ENCODE measurements at regions not wholly inside any gene's neighbourhood (a gene's known extent, or its start where the extent isn't known, plus 50 kb on each side); places are given as distances from the start of the nearest gene placed in this dataset.

DNA sequence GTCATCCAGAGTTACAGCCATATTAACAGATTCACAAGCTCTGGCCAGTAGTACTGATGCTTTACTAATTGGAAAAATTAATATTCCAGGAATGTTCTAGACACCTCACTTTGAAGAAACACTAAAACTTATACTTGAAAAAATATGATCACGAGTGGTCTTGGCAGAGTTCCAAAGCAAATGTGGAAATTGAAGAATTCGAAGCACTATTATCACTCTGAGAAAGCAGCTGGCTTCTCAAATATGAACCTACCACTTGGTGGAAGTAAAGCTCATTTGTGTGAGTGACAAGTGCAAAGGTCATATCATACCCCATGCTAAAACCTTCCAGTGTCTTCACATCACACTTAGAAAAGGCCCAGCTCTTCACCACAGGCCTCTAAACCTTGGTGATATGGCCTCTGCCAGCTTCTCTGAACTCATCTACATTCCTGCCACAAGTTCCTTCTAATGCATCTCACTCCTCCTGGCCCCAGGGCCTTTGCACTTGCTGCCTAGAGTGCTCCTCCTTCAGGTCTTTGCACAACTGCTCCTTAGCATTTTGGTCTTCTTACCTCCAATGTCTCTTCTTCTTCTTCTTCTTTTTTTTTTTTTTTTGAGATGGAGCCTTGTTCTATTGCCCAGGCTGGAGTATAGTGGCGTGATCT lies 175.7 kb upstream of the SMIM23 start:
- no peaks in the 10 kb centered on the region for H3K36me3 ChIP-seq (ENCODE audit: insufficient read depth, low read length)
- no peak overlapping the region for H3K9ac ChIP-seq (ENCODE audit: low read depth, low read length)
- no peak overlapping the region for H3K4me2 ChIP-seq (ENCODE audit: low read length)
- H3K4me3 ChIP-seq (ENCODE audit: low read length) = no peak overlapping the region
- H3K27me3 ChIP-seq (ENCODE audit: control insufficient read depth, insufficient read depth, low read length) = peaks cover 41% of the 10 kb centered on the region
- H3K4me1 ChIP-seq (ENCODE audit: control insufficient read depth, insufficient read depth, low read length) = no peaks in the 10 kb centered on the region
- no peaks in the 10 kb centered on the region for H3K9me3 ChIP-seq (replicated peaks; ENCODE audit: low read length)

DNA sequence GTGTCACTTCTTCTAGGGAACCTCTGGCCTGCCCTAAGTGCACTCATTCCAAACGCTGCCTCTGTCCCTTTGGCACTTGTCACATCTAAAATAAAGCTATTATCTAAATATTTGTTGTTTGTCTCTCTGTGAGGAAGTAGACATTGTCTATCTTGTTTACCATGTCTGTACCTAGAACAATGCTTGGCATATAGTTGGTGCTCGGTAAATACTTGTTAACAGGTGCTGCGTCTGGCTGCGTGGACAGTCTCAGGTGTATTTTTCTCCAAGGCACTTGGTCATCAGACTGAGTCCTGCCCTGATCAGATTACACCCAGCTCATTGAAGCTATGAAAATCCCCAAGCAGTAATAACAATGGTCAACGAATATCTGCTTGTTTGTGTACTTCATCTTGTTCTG lies 174.9 kb upstream of the SMIM23 start:
- H3K4me3 ChIP-seq (ENCODE audit: low read length) = no peak overlapping the region
- no peaks in the 10 kb centered on the region for H3K9me3 ChIP-seq (replicated peaks; ENCODE audit: low read length)
- no peak overlapping the region for H3K4me2 ChIP-seq (ENCODE audit: low read length)
- no peaks in the 10 kb centered on the region for H3K36me3 ChIP-seq (ENCODE audit: insufficient read depth, low read length)
- no peaks in the 10 kb centered on the region for H3K4me1 ChIP-seq (ENCODE audit: control insufficient read depth, insufficient read depth, low read length)
- H3K27me3 ChIP-seq (ENCODE audit: control insufficient read depth, insufficient read depth, low read length) = peaks cover 49% of the 10 kb centered on the region
- no peak overlapping the region for H3K9ac ChIP-seq (ENCODE audit: low read depth, low read length)

DNA sequence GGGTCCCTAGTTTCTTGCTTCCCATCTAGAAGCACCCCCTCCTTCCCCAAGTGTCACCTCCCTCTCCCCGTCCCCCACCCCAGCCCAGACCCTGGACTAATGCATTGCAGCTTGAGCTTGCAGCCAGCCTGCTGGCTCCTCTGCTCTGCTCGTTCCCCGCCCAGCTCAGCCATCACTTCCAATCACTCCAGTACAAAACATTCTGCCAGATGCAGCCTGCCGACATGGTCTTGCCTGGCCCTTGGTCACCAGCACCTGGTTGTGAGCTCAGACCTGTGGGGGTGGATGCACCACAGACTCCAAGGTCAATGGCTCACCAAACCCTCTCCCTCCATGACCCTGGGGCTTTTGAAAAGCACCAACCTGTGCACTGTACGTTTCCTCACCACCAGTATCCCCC lies 172.9 kb upstream of the SMIM23 start:
- Histone ChIP-seq H3K4me2 (ENCODE audit: low read length) (no peak overlapping the region), H3K9ac (ENCODE audit: low read depth, low read length) (no peak overlapping the region), H3K27me3 (ENCODE audit: control insufficient read depth, insufficient read depth, low read length) (peaks cover 61% of the 10 kb centered on the region), H3K4me1 (ENCODE audit: control insufficient read depth, insufficient read depth, low read length) (no peaks in the 10 kb centered on the region), H3K36me3 (ENCODE audit: insufficient read depth, low read length) (no peaks in the 10 kb centered on the region), H3K9me3 (replicated peaks; ENCODE audit: low read length) (no peaks in the 10 kb centered on the region), H3K4me3 (ENCODE audit: low read length) (no peak overlapping the region)

DNA sequence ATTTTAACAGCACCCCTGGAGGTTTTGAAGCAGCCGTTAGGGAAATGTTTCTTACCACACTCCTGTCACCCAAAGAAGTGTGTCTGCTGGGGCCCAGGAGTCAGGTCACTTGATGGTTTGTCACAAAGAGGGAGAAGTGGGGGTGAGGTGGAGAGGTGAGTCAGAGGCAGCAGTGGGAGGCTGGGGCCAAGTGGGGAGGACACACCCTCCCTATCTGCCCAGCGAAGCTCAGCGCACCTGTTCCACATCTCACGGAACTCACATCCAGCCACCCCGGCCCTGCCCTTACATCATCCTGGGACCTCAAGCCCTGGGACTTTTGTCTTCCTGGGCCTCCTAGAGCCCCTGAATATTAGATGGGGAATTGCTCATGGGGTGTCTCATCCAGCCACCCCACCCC lies 171.1 kb upstream of the SMIM23 start:
- Histone ChIP-seq H3K9me3 (replicated peaks; ENCODE audit: low read length) (no peaks in the 10 kb centered on the region), H3K27me3 (ENCODE audit: control insufficient read depth, insufficient read depth, low read length) (peaks cover 64% of the 10 kb centered on the region), H3K9ac (ENCODE audit: low read depth, low read length) (no peak overlapping the region), H3K4me1 (ENCODE audit: control insufficient read depth, insufficient read depth, low read length) (no peaks in the 10 kb centered on the region), H3K4me2 (ENCODE audit: low read length) (no peak overlapping the region), H3K4me3 (ENCODE audit: low read length) (no peak overlapping the region), H3K36me3 (ENCODE audit: insufficient read depth, low read length) (no peaks in the 10 kb centered on the region)

DNA sequence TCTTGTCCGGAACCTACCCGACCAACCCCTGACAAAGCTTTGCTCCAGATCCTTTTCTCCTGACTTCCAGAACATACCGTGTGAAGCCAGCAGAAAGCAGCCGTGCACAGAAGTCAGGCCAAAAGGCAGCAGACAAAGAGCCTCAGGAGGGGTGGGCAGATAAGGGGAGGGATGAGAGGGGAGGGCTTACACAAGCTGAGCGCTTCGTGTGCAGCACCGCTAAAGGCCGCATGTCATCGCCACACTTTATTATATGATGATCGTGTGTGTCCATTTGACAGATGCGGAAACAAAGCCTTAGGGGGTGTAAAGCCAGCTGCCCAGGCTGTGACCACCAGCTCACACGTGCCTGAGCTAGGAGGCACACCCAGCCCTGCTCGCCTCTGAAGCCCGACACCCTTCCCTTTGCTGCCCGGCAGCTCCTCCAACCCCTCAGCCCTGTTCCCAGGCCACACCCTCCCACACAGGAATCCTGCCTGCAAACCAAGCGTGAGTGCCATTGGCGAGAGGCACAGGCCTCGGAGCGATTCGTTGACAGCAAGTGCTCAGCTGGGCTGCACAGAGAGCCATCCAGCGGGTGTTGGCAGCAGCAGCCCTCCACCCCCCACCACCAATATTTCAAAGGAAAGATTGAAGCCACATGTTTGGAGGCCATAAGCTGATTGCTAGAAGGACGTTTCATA lies 170.5 kb upstream of the SMIM23 start:
- no peaks in the 10 kb centered on the region for H3K36me3 ChIP-seq (ENCODE audit: insufficient read depth, low read length)
- H3K4me1 ChIP-seq (ENCODE audit: control insufficient read depth, insufficient read depth, low read length) = no peaks in the 10 kb centered on the region
- H3K9me3 ChIP-seq (replicated peaks; ENCODE audit: low read length) = no peaks in the 10 kb centered on the region
- no peak overlapping the region for H3K9ac ChIP-seq (ENCODE audit: low read depth, low read length)
- H3K27me3 ChIP-seq (ENCODE audit: control insufficient read depth, insufficient read depth, low read length) = peaks cover 67% of the 10 kb centered on the region
- no peak overlapping the region for H3K4me3 ChIP-seq (ENCODE audit: low read length)
- no peak overlapping the region for H3K4me2 ChIP-seq (ENCODE audit: low read length)

DNA sequence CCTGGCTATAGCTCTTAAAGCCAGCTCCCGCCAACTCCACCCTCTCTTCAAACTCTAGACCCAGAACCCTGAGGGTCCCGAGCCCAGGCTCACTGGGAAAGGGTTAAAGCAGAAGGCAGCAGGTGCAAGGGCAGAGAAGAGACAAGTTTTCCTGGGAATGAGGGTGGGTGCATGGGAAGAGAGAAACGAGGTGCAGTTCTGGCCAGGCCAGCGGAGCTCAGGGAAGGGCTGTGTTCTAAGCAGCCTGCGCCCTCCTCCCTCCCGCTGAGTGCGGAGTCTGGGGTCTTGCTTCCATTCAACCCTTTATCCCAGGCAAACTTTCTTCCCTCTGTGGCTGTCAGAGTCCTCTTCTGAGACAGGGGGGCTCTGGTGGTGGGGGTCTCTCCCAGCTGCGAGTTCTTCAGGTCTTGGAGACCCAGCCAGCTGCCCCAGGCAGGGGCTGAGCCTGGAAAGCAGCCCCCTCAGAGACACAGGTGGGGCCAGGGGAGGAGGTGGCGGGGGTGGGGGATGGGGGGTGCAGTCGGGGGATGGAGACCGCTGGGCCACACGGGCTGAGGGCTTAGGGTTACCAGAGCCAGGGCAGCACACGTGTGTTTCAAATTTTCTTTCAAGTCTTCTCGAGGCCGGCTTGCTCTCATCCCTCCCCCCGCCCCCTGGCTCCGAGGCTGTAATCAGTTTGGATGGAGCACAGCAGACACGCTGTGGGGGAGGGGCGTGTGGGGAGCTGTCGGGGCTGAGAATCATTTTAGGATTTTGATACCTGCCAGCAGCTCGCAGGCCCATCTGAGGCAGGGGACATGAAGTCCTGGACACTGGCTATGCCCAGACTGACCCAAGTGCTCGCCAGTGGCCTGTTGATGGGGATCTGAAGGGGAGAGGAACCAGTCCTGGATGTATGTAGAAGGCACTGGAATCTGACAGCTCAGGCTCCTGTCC lies 169.6 kb upstream of the SMIM23 start:
- no peak overlapping the region for H3K9ac ChIP-seq (ENCODE audit: low read depth, low read length)
- H3K27me3 ChIP-seq (ENCODE audit: control insufficient read depth, insufficient read depth, low read length) = peaks cover 65% of the 10 kb centered on the region
- H3K4me2 ChIP-seq (ENCODE audit: low read length) = no peak overlapping the region
- H3K4me1 ChIP-seq (ENCODE audit: control insufficient read depth, insufficient read depth, low read length) = no peaks in the 10 kb centered on the region
- H3K9me3 ChIP-seq (replicated peaks; ENCODE audit: low read length) = no peaks in the 10 kb centered on the region
- no peaks in the 10 kb centered on the region for H3K36me3 ChIP-seq (ENCODE audit: insufficient read depth, low read length)
- no peak overlapping the region for H3K4me3 ChIP-seq (ENCODE audit: low read length)

DNA sequence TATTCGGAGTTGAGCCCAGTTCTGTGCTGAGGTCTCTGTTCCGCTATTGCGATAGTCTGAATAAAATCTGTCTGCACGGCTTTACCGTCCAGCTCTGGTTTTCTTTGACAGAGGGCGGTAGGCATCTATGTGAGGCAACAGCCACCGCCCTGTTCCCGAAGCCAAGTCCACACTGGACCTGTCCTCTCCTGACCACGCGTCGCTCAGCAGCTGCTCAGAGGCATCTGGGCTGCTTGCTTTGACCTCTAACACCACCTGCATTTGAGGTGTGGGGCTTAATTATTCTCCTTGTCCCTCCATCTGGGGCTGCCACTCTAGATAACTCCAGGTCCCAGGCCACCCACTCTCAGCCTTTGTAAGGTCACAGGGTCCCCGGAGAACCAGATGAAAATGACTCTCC lies 168.4 kb upstream of the SMIM23 start:
- H3K4me1 ChIP-seq (ENCODE audit: control insufficient read depth, insufficient read depth, low read length) = no peaks in the 10 kb centered on the region
- peaks cover 60% of the 10 kb centered on the region for H3K27me3 ChIP-seq (ENCODE audit: control insufficient read depth, insufficient read depth, low read length)
- no peak overlapping the region for H3K4me2 ChIP-seq (ENCODE audit: low read length)
- H3K9ac ChIP-seq (ENCODE audit: low read depth, low read length) = no peak overlapping the region
- H3K4me3 ChIP-seq (ENCODE audit: low read length) = no peak overlapping the region
- no peaks in the 10 kb centered on the region for H3K36me3 ChIP-seq (ENCODE audit: insufficient read depth, low read length)
- no peaks in the 10 kb centered on the region for H3K9me3 ChIP-seq (replicated peaks; ENCODE audit: low read length)

DNA sequence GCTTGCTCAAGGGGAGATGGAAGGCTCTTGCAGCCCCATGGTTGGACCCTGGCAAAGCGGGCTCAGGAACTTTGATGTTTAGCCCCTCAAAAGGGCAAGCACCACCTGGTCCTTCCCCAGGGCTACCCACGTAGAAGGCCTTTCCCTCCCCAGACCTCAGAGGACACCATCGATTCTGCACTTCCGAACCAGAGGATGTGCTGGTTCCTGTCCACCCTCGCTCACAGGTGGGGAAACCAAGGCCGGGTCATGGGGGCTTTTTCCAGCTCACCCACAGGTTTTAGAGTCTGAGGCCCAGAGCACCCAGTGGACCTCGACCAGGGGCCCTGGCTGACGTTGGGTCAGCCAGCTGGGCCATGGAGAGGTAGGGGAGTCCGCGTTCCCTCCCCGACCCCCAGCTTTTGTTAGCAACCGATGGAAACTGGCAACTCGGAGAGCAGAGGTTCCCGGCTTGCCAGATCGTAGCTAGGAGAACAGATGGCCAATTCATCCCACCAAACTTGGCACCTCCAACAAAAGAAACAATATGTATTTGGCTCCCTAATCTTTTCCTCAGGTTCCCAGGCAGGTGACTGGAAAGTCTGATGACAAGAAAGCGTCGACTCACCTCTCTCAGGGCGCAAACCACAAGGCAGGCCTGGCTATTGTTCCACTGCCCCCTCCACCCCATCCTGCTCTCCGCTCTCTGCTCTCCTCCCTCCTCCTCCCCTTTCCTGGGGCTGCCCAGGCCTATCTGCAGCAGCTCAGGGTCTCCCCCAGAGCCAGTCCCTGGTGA lies 167.6 kb upstream of the SMIM23 start:
- no peak overlapping the region for H3K9ac ChIP-seq (ENCODE audit: low read depth, low read length)
- H3K27me3 ChIP-seq (ENCODE audit: control insufficient read depth, insufficient read depth, low read length) = peaks cover 56% of the 10 kb centered on the region

DNA sequence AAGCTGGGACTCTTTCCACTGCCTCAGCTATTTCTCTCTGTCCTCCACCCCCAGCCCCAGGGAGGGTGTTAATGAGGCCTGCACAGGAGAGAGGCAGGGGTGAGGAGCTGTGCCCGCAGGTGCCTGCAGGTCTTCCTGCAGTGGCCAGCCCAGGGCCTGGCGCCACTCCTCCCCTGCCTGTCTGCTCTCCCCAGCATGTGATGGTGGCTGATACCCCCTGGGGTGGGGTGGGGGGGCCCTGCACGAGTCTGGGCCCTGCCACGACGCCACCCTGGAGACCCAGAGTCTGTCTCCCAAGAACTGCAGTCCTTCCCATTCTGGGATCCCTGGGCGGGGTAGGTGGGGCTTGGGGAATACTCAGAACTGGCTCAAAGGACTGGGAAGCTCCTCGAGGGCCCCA lies 166.4 kb upstream of the SMIM23 start:
- Histone ChIP-seq H3K36me3 (ENCODE audit: insufficient read depth, low read length) (no peaks in the 10 kb centered on the region), H3K4me3 (ENCODE audit: low read length) (no peak overlapping the region), H3K4me2 (ENCODE audit: low read length) (no peak overlapping the region), H3K9me3 (replicated peaks; ENCODE audit: low read length) (no peaks in the 10 kb centered on the region), H3K27me3 (ENCODE audit: control insufficient read depth, insufficient read depth, low read length) (peaks cover 59% of the 10 kb centered on the region), H3K4me1 (ENCODE audit: control insufficient read depth, insufficient read depth, low read length) (no peaks in the 10 kb centered on the region), H3K9ac (ENCODE audit: low read depth, low read length) (no peak overlapping the region)

More for the DNA sequence above, 167.6 kb upstream of the SMIM23 start:
- no peaks in the 10 kb centered on the region for H3K36me3 ChIP-seq (ENCODE audit: insufficient read depth, low read length)
- no peak overlapping the region for H3K4me3 ChIP-seq (ENCODE audit: low read length)
- no peaks in the 10 kb centered on the region for H3K4me1 ChIP-seq (ENCODE audit: control insufficient read depth, insufficient read depth, low read length)
- no peaks in the 10 kb centered on the region for H3K9me3 ChIP-seq (replicated peaks; ENCODE audit: low read length)
- H3K4me2 ChIP-seq (ENCODE audit: low read length) = no peak overlapping the region

DNA sequence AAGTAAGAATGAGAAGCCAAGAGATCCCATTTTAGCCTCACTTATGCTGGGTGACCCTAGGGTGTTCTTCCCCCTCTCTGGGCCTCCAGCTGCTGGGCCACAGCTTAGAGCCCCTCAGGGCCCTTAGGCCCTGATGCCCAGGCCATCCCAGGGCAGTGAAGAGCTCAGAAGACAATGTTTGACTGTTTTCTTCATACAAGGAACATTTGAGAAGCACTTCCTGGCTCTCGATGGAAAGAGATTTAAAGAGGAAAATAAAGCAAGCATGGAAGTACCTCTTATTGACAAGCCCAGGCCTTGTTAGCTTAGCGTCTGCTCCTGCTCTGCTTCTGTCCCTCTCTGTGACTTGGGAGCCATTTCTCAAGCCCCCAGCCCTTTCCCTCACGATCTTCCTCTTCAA lies 165.9 kb upstream of the SMIM23 start:
- no peak overlapping the region for H3K4me3 ChIP-seq (ENCODE audit: low read length)
- no peaks in the 10 kb centered on the region for H3K4me1 ChIP-seq (ENCODE audit: control insufficient read depth, insufficient read depth, low read length)
- H3K36me3 ChIP-seq (ENCODE audit: insufficient read depth, low read length) = no peaks in the 10 kb centered on the region
- no peak overlapping the region for H3K4me2 ChIP-seq (ENCODE audit: low read length)
- H3K9ac ChIP-seq (ENCODE audit: low read depth, low read length) = no peak overlapping the region
- H3K9me3 ChIP-seq (replicated peaks; ENCODE audit: low read length) = no peaks in the 10 kb centered on the region
- H3K27me3 ChIP-seq (ENCODE audit: control insufficient read depth, insufficient read depth, low read length) = peaks cover 62% of the 10 kb centered on the region

DNA sequence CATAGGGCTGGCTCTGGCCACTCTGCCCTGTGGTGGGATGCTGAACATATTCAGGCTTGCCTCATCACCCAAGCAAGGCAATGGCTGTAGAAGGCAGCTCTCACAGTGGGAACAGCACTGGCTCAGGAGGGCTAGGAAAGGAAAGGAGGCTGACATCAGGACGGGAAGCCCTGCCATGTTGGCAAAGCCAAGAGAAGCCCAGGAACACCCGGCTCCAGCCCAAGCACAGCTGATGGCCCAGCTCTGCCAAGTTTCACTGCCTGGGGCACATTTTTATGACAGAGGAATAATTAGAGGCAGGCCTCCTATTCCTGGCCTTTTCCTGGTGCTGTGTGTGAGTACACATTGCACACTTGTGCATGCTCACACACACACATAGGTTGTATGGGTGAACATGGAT lies 163.6 kb upstream of the SMIM23 start:
- H3K9ac ChIP-seq (ENCODE audit: low read depth, low read length) = no peak overlapping the region
- H3K27me3 ChIP-seq (ENCODE audit: control insufficient read depth, insufficient read depth, low read length) = peaks cover 56% of the 10 kb centered on the region
- H3K9me3 ChIP-seq (replicated peaks; ENCODE audit: low read length) = no peaks in the 10 kb centered on the region
- H3K36me3 ChIP-seq (ENCODE audit: insufficient read depth, low read length) = no peaks in the 10 kb centered on the region
- no peak overlapping the region for H3K4me2 ChIP-seq (ENCODE audit: low read length)
- no peaks in the 10 kb centered on the region for H3K4me1 ChIP-seq (ENCODE audit: control insufficient read depth, insufficient read depth, low read length)
- no peak overlapping the region for H3K4me3 ChIP-seq (ENCODE audit: low read length)
